ENCODE measurements at regions not wholly inside any gene's neighbourhood (a gene's known extent, or its start where the extent isn't known, plus 50 kb on each side); places are given as distances from the start of the nearest gene placed in this dataset.

DNA sequence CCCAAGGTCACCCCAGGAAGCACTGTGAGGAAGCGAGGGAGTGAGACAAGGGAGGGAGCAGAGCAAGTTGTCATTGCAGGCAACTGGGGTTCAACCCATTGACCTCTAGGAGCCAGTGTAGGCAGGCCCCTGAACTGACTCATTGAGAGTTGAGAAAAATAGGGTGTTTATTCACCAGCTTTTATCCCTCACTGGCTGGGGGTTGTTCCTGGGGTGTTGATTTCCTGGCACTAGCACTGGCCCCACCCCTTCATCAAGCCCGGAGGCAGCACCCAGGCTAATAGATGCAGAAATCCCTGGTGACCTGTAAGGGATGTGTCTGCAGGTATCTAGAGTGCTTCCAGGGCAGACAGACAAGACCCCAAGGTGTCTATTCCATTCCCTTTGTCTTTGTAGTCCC, 183.9 kb downstream of the ARRDC4 start:
- TF ChIP-seq POLR2AphosphoS5 (IDR thresholded peaks at IDR 0.05; ENCODE audit: borderline replicate concordance, low read depth, low read length), result no peak
- no peak for TF ChIP-seq EZH2 (IDR thresholded peaks at IDR 0.05)
- TF ChIP-seq FOXP2 (optimal IDR thresholded peaks at IDR 0.05; ENCODE audit: control extremely low read depth, extremely low read length, insufficient read depth), result no peak
